K562 (cell line): ENCODE measurements at regions not wholly inside any gene's neighbourhood (a gene's known extent, or its start where the extent isn't known, plus 50 kb on each side); places are given as distances from the start of the nearest gene placed in this dataset.

Experiments
- ATAC-seq: fragments of 200-7000 bp; cut with Tn5 transposase; 3 replicates; pipeline ENCODE4 v1.9.1; 2020; ENCODE audit warnings: moderate library complexity
- BruUV-seq: library from RNA; stranded (reverse); fragments of 400-500 nt; replicated peaks from 2 replicates; lab custom pipeline; 2021; lab: Mats Ljungman, UMichigan
- CTCF ChIA-PET: fragments of 300-600 bp; formaldehyde crosslinking; extraction: SDS; loops from one replicate; lab custom pipeline; 2021; ENCODE audit warnings: low intra/inter-chr PET ratio; lab: Yijun Ruan, JAX
- POLR2A ChIA-PET: fragments of 300-600, 350-650 bp; sonication (Branson Sonifier 250); formaldehyde crosslinking; extraction: SDS; loops from one replicate; lab custom pipeline; 2021; ENCODE audit warnings: antibody characterized with exemption, inconsistent platforms; lab: Yijun Ruan, JAX
- DNase-seq, 4 experiments: peaks; one replicate each; pipeline versions ENCODE4 v3.0.0 to v3.0.0-alpha.2; 2011 to 2018; ENCODE audit warnings: low spot score in 3 of 4, mixed read lengths in 3 of 4; ENCODE audit errors: extremely low read depth in 1 of 4
- FAIRE-seq: peaks from 2 replicates; lab custom pipeline; 2011; peaks lifted over from hg19 to GRCh38; lab: Jason Lieb, UNC
- H2AFZ ChIP-seq: 2 replicates; pipeline ENCODE4 v1.6.0; 2011; ENCODE audit warnings: low read depth, low read length, control low read depth, inconsistent platforms
- H3K27ac ChIP-seq: fragments of 200-600 bp; 3 replicates; pipeline ENCODE4 v1.8.0; 2011; ENCODE audit warnings: low read depth, mild to moderate bottlenecking, control low read depth, inconsistent platforms, low read length, moderate library complexity, mixed read lengths; ENCODE audit errors: extremely low read depth
- H3K27me3 ChIP-seq, 2 experiments: fragments of 300-600 bp in 1 of 2; 2 replicates in 1 of 2; 3 replicates in 1 of 2; pipeline versions ENCODE4 v1.6.0 to v1.8.0; 2011; ENCODE audit warnings: inconsistent platforms in 2 of 2, low read length in 2 of 2, mild to moderate bottlenecking in 1 of 2, mixed read lengths in 1 of 2, moderate library complexity in 1 of 2; ENCODE audit not compliant: control insufficient read depth in 2 of 2, insufficient read depth in 2 of 2
- H3K36me3 ChIP-seq: fragments of 300-600 bp; 3 replicates; pipeline ENCODE4 v1.8.0; 2011; ENCODE audit warnings: mild to moderate bottlenecking, low read length, inconsistent platforms; ENCODE audit not compliant: control insufficient read depth, insufficient read depth
- H3K4me1 ChIP-seq, 2 experiments: fragments of 200-600 bp in 1 of 2; replicated peaks in 1 of 2; 2 replicates in 1 of 2; 3 replicates in 1 of 2; pipeline versions ENCODE4 v1.5.1 to v1.8.0; 2011; ENCODE audit warnings: inconsistent platforms in 2 of 2, low read length in 2 of 2, mild to moderate bottlenecking in 1 of 2, mixed read lengths in 1 of 2, moderate library complexity in 1 of 2; ENCODE audit not compliant: control insufficient read depth in 2 of 2, insufficient read depth in 2 of 2
- H3K4me2 ChIP-seq: 2 replicates; pipeline ENCODE4 v1.6.1; 2011; ENCODE audit warnings: low read length, control low read depth, inconsistent platforms, mixed read lengths; ENCODE audit not compliant: insufficient read depth
- H3K4me3 ChIP-seq: fragments of 200-600 bp; sonication (generic), shearing (Covaris generic); 2 replicates; pipeline ENCODE4 v1.5.1; 2016; ENCODE audit warnings: control low read depth, inconsistent platforms
- H3K79me2 ChIP-seq: fragments of 200-600 bp; 3 replicates; pipeline ENCODE4 v1.8.0; 2011; ENCODE audit warnings: low read length, inconsistent platforms; ENCODE audit not compliant: control insufficient read depth, insufficient read depth
- H3K9ac ChIP-seq, 2 experiments: 2 replicates each; pipeline versions ENCODE4 v1.6.0 to v1.6.1; 2011; ENCODE audit warnings: low read depth in 2 of 2, low read length in 2 of 2, control low read depth in 1 of 2, inconsistent platforms in 1 of 2, mild to moderate bottlenecking in 1 of 2, mixed read lengths in 1 of 2; ENCODE audit not compliant: insufficient read depth in 1 of 2
- H3K9me1 ChIP-seq: one replicate; pipeline ENCODE4 v1.6.0; 2011; ENCODE audit warnings: inconsistent platforms, mild to moderate bottlenecking, low read length, moderate library complexity; ENCODE audit not compliant: control insufficient read depth, insufficient read depth
- H3K9me3 ChIP-seq: replicated peaks from 2 replicates; pipeline ENCODE4 v1.5.1; 2011; ENCODE audit warnings: low read depth, low read length, inconsistent platforms; ENCODE audit not compliant: control insufficient read depth, insufficient read depth
- H4K20me1 ChIP-seq: replicated peaks from 2 replicates; pipeline ENCODE4 v1.6.1; 2011; ENCODE audit warnings: low read length, inconsistent platforms, mixed read lengths; ENCODE audit not compliant: control insufficient read depth, insufficient read depth
- ARNT ChIP-seq, 2 experiments: fragments of 450-650 bp; IDR thresholded peaks; 2 replicates each; pipeline ENCODE4 v1.6.1; 2016; ENCODE audit warnings: mild to moderate bottlenecking in 1 of 2
- CXXC5 ChIP-seq: fragments of 250-450 bp; sonication (Bioruptor Pico); IDR thresholded peaks from 2 replicates; pipeline ENCODE4 v1.8.0; 2022; ENCODE audit warnings: inconsistent platforms, mild to moderate bottlenecking, moderate library complexity
- ELF1 ChIP-seq: fragments of 200-800 bp; sonication (Bioruptor generic); IDR thresholded peaks from 2 replicates; pipeline ENCODE4 v1.6.1; 2016; ENCODE audit warnings: missing genetic modification characterization, missing compliant biosample characterization
- HLTF ChIP-seq: fragments of 450-650 bp; IDR thresholded peaks from 2 replicates; pipeline ENCODE4 v1.6.1; 2016
- MCM7 ChIP-seq, 2 experiments: fragments of 450-650 bp; IDR thresholded peaks; 2 replicates each; pipeline ENCODE4 v1.6.1; 2016 to 2018
- SMAD2 ChIP-seq: fragments of 150-350 bp; IDR thresholded peaks from 2 replicates; pipeline ENCODE4 v1.6.1; 2014; ENCODE audit warnings: low read depth, mild to moderate bottlenecking, low read length
- TARDBP ChIP-seq: fragments of 450-650 bp; IDR thresholded peaks from 2 replicates; pipeline ENCODE4 v1.6.1; 2016
- THRAP3 ChIP-seq: fragments of 450-650 bp; IDR thresholded peaks from 2 replicates; pipeline ENCODE4 v1.6.1; 2016; ENCODE audit warnings: mild to moderate bottlenecking, inconsistent platforms, borderline replicate concordance
- ZFPM2 ChIP-seq: fragments of 250-450 bp; sonication (Bioruptor Pico); IDR thresholded peaks from 2 replicates; pipeline ENCODE4 v1.5.1; 2022; ENCODE audit warnings: mild to moderate bottlenecking
- ZNF384 ChIP-seq: IDR thresholded peaks from 2 replicates; pipeline ENCODE4 v1.6.1; 2012; ENCODE audit warnings: low read depth, low read length, improper control_type of control experiment
- WGBS: fragments of 100-300 bp; shearing (Covaris generic); methylation state at CpG from one replicate; pipeline ENCODE4 v1.1.6; 2016; ENCODE audit warnings: low coverage, mixed read lengths; ENCODE audit not compliant: insufficient coverage; ENCODE audit errors: missing lambda C conversion rate; 5-methylcytosine and 5-hydroxymethylcytosine counted together
- in situ Hi-C: fragments of 300-500 bp; cut with MboI; formaldehyde crosslinking; loops from 4 replicates; pipeline ENCODE4 v1.15.0; 2018; ENCODE audit warnings: inconsistent platforms, mixed read lengths
- intact Hi-C: fragments of 100-400 bp; cut with micrococcal nuclease; formaldehyde crosslinking; loops from 2 replicates; pipeline ENCODE4 v1.14.2; 2022
- TF ChIP-seq, protein P1 (sequence below): fragments of 450-650 bp; formaldehyde crosslinking; IDR thresholded peaks from 2 replicates; pipeline ENCODE4 v1.4.0; 2020; ENCODE audit warnings: mild to moderate bottlenecking, moderate library complexity
- TF ChIP-seq, protein P2 (sequence below): fragments of 200-800 bp; sonication (Bioruptor generic); IDR thresholded peaks from 2 replicates; pipeline ENCODE4 v1.6.1; 2016; ENCODE audit warnings: missing genetic modification characterization, missing compliant biosample characterization

DNA sequence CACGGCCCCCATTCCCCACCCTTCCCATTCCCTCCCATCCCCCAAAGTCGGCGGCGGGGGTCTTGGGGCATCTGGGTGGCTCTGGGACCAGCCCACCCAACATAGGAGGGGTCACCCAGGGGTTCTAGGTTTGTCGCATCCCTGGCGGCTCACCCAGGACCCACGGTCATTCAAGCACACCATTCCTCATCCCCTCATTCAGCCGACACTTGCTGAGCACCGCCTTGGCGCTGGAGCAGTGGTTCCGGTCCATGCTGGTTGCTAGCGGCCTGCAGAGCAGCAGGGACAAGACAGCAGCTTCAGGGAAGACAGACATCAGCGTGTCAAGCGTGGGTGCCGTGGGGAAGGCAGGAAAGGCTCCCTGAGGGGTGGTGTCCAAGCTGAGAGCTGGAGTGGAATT lies 50.5 kb upstream of the OTOS start:
- Histone ChIP-seq H3K27ac (no peak overlapping the region), H3K9me1 (no peaks in the 10 kb centered on the region), H3K9me3 (no peaks in the 10 kb centered on the region), H3K79me2 (no peaks in the 10 kb centered on the region)
- ATAC-seq: no peak
- in situ Hi-C loops: no loop called here
- BruUV-seq: no TSS peak
- DNase-seq: no peak
- POLR2A ChIA-PET: interaction anchor here (0.6 kb wide), 1 partner anchor 32 kb away, joined by 4 read pairs; no protein-coding TSS in a partner anchor
- CTCF ChIA-PET: no interaction called here
- 0% methylated on average over 9 of the region's 15 CpGs for WGBS
- no peak for TF ChIP-seq MCM7 (IDR thresholded peaks at IDR 0.05)
- no peak for TF ChIP-seq THRAP3
- TF ChIP-seq ELF1: no peak
- TF ChIP-seq, protein P1, sequence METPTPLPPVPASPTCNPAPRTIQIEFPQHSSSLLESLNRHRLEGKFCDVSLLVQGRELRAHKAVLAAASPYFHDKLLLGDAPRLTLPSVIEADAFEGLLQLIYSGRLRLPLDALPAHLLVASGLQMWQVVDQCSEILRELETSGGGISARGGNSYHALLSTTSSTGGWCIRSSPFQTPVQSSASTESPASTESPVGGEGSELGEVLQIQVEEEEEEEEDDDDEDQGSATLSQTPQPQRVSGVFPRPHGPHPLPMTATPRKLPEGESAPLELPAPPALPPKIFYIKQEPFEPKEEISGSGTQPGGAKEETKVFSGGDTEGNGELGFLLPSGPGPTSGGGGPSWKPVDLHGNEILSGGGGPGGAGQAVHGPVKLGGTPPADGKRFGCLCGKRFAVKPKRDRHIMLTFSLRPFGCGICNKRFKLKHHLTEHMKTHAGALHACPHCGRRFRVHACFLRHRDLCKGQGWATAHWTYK: no peak
- TF ChIP-seq, all 486 proteins: peak for 0
- Histone ChIP-seq H3K4me2 (no peak overlapping the region), H3K27me3 (peaks cover 0 to 39% of the 10 kb centered on the region in 2 experiments; a peak in 4 of 5 replicates), H4K20me1 (no peaks in the 10 kb centered on the region), H3K9ac (no peak overlapping the region), H3K4me3 (no peak overlapping the region), H2AFZ (no peak overlapping the region), H3K4me1 (no peaks in the 10 kb centered on the region), H3K36me3 (no peaks in the 10 kb centered on the region)
- intact Hi-C loops: no loop called here
- no peak for FAIRE-seq

DNA sequence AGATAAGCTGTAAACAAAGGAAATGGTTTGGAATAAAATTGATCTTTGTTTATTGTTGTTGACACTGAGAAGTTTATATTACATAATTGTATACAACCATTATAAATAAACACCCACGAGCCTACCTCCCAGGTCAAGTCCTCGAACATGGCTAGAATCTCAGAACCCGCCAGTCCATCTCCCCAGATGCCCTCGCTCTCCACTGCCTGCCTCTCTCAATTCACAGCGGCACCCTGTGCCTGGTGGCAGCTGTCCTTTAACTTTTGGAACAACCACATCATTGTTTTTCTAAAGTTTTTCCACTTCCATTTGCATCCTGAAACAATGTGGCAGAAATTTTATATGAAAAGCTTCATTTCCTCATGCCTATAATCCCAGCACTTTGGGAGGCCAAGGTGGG lies 52.2 kb upstream of the OTOS start:
- POLR2A ChIA-PET: no interaction called here
- Histone ChIP-seq H3K9me3 (no peaks in the 10 kb centered on the region), H3K4me1 (no peaks in the 10 kb centered on the region), H4K20me1 (no peaks in the 10 kb centered on the region), H2AFZ (no peak overlapping the region), H3K36me3 (no peaks in the 10 kb centered on the region), H3K79me2 (no peaks in the 10 kb centered on the region), H3K4me3 (no peak overlapping the region), H3K9ac (no peak overlapping the region), H3K27ac (no peak overlapping the region), H3K4me2 (no peak overlapping the region), H3K9me1 (no peaks in the 10 kb centered on the region), H3K27me3 (peaks cover 0 to 41% of the 10 kb centered on the region in 2 experiments; a peak in 4 of 5 replicates)
- FAIRE-seq (no peak), DNase-seq (no peak), ATAC-seq (no peak)
- no TSS peak for BruUV-seq
- CTCF ChIA-PET: no interaction called here
- intact Hi-C loops (no loop called here), in situ Hi-C loops (no loop called here)
- 0% methylated on average over 5 of the region's 5 CpGs for WGBS
- TF ChIP-seq HLTF: no peak
- TF ChIP-seq CXXC5 (CRISPR knock-in tag): no peak
- TF ChIP-seq ZFPM2 (CRISPR knock-in tag): no peak
- TF ChIP-seq, protein P2, sequence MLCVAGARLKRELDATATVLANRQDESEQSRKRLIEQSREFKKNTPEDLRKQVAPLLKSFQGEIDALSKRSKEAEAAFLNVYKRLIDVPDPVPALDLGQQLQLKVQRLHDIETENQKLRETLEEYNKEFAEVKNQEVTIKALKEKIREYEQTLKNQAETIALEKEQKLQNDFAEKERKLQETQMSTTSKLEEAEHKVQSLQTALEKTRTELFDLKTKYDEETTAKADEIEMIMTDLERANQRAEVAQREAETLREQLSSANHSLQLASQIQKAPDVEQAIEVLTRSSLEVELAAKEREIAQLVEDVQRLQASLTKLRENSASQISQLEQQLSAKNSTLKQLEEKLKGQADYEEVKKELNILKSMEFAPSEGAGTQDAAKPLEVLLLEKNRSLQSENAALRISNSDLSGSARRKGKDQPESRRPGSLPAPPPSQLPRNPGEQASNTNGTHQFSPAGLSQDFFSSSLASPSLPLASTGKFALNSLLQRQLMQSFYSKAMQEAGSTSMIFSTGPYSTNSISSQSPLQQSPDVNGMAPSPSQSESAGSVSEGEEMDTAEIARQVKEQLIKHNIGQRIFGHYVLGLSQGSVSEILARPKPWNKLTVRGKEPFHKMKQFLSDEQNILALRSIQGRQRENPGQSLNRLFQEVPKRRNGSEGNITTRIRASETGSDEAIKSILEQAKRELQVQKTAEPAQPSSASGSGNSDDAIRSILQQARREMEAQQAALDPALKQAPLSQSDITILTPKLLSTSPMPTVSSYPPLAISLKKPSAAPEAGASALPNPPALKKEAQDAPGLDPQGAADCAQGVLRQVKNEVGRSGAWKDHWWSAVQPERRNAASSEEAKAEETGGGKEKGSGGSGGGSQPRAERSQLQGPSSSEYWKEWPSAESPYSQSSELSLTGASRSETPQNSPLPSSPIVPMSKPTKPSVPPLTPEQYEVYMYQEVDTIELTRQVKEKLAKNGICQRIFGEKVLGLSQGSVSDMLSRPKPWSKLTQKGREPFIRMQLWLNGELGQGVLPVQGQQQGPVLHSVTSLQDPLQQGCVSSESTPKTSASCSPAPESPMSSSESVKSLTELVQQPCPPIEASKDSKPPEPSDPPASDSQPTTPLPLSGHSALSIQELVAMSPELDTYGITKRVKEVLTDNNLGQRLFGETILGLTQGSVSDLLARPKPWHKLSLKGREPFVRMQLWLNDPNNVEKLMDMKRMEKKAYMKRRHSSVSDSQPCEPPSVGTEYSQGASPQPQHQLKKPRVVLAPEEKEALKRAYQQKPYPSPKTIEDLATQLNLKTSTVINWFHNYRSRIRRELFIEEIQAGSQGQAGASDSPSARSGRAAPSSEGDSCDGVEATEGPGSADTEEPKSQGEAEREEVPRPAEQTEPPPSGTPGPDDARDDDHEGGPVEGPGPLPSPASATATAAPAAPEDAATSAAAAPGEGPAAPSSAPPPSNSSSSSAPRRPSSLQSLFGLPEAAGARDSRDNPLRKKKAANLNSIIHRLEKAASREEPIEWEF (CRISPR knock-in tag): no peak
- no peak for TF ChIP-seq TARDBP
- no peak for TF ChIP-seq ZNF384
- no peak for TF ChIP-seq ARNT (IDR thresholded peaks at IDR 0.05)
- no peak for TF ChIP-seq SMAD2
- TF ChIP-seq, all 486 proteins: peak for 0
